Fibroblast of lung (primary cell): ENCODE measurements at regions not wholly inside any gene's neighbourhood (a gene's known extent, or its start where the extent isn't known, plus 50 kb on each side); places are given as distances from the start of the nearest gene placed in this dataset.

Experiments used
- EZH2 ChIP-seq: IDR thresholded peaks from 2 replicates; pipeline ENCODE4 v1.5.1; 2012; ENCODE audit warnings: low read length, control low read depth, mild to moderate bottlenecking; ENCODE audit errors: missing control alignments
- TF ChIP-seq, protein P1 (sequence below), 2 donors: IDR thresholded peaks in 1 of 2; conservative IDR thresholded peaks in 1 of 2; 1 replicate in 1 of 2; 2 replicates in 1 of 2; pipeline ENCODE4 v1.5.1; 2011 to 2012; ENCODE audit warnings: low read length in 2 of 2, control low read depth in 1 of 2, inconsistent platforms in 1 of 2, low read depth in 1 of 2, mild to moderate bottlenecking in 1 of 2

DNA sequence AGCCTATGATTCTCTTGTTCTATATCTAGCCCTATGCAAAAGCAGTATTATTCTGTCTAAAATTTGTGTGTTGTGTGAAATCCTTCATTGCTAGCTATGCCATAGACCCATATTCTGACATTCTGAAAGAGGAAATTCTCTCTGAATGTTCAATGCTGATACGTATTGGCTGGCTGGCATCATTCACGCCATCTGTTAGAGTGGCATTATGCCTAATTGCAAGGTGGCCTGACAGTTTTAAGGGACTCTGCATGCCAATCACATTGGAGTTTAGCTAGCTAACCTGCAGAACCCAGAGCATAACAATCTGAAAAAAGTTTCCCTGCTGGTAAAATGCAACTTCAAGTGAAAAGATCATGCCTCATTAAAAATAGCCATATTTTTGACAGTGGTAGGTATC lies 316.0 kb downstream of the SOX11 start:
- TF ChIP-seq, protein P1, sequence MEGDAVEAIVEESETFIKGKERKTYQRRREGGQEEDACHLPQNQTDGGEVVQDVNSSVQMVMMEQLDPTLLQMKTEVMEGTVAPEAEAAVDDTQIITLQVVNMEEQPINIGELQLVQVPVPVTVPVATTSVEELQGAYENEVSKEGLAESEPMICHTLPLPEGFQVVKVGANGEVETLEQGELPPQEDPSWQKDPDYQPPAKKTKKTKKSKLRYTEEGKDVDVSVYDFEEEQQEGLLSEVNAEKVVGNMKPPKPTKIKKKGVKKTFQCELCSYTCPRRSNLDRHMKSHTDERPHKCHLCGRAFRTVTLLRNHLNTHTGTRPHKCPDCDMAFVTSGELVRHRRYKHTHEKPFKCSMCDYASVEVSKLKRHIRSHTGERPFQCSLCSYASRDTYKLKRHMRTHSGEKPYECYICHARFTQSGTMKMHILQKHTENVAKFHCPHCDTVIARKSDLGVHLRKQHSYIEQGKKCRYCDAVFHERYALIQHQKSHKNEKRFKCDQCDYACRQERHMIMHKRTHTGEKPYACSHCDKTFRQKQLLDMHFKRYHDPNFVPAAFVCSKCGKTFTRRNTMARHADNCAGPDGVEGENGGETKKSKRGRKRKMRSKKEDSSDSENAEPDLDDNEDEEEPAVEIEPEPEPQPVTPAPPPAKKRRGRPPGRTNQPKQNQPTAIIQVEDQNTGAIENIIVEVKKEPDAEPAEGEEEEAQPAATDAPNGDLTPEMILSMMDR (conservative IDR thresholded peaks at IDR 0.05 in 1 of 2, IDR thresholded peaks at IDR 0.05 in 1 of 2; ENCODE audit: low read depth in 1 of 2, low read length in 2 of 2), result no peak
- TF ChIP-seq EZH2, result no peak
